ENCODE measurements at regions not wholly inside any gene's neighbourhood (a gene's known extent, or its start where the extent isn't known, plus 50 kb on each side); places are given as distances from the start of the nearest gene placed in this dataset.

GRCh38 chr5:162485666-162486292, 418.2 kb downstream of the GABRG2 start:
- no peak for DNase-seq (ENCODE audit: low read depth)

- DNase-seq (ENCODE audit: low read depth), result no peak
Measured at GRCh38 chr5:162487528-162488525, 420.3 kb downstream of the GABRG2 start.

GRCh38 chr5:162496100-162496808, 428.7 kb downstream of the GABRG2 start:
- no peak for DNase-seq (ENCODE audit: low read depth)

- DNase-seq (ENCODE audit: low read depth), result no peak
Measured at GRCh38 chr5:162497455-162497854, 429.9 kb downstream of the GABRG2 start.

GRCh38 chr5:162502780-162503179, 435.2 kb downstream of the GABRG2 start:
- no peak for DNase-seq (ENCODE audit: low read depth)

- no peak for DNase-seq (ENCODE audit: low read depth)
Measured at GRCh38 chr5:162503796-162504195, 436.2 kb downstream of the GABRG2 start.

- no peak for DNase-seq (ENCODE audit: low read depth)
Measured at GRCh38 chr5:162512935-162513565, 445.5 kb downstream of the GABRG2 start.

- no peak for DNase-seq (ENCODE audit: low read depth)
Measured at GRCh38 chr5:162514116-162514515, 446.5 kb downstream of the GABRG2 start.

- DNase-seq (ENCODE audit: low read depth), result no peak
Measured at GRCh38 chr5:162520878-162521277, 453.3 kb downstream of the GABRG2 start.

GRCh38 chr5:162529209-162529608, 461.6 kb downstream of the GABRG2 start:
- DNase-seq (ENCODE audit: low read depth), result no peak

- no peak for DNase-seq (ENCODE audit: low read depth)
Measured at GRCh38 chr5:162529886-162530285, 462.3 kb downstream of the GABRG2 start.

GRCh38 chr5:162543437-162543836, 475.9 kb downstream of the GABRG2 start:
- DNase-seq (ENCODE audit: low read depth), result no peak

- DNase-seq (ENCODE audit: low read depth), result no peak
Measured at GRCh38 chr5:162544905-162545304, 477.3 kb downstream of the GABRG2 start.

- no peak for DNase-seq (ENCODE audit: low read depth)
Measured at GRCh38 chr5:162550236-162550635, 482.7 kb downstream of the GABRG2 start.

- DNase-seq (ENCODE audit: low read depth), result no peak
Measured at GRCh38 chr5:162558120-162558519, 490.5 kb downstream of the GABRG2 start.

- no peak for DNase-seq (ENCODE audit: low read depth)
Measured at GRCh38 chr5:162567644-162568043, 500.1 kb downstream of the GABRG2 start.

- DNase-seq (ENCODE audit: low read depth), result no peak
Measured at GRCh38 chr5:162573758-162574157, 506.2 kb downstream of the GABRG2 start.

- DNase-seq (ENCODE audit: low read depth), result no peak
Measured at GRCh38 chr5:162591724-162592123, 524.2 kb downstream of the GABRG2 start.

GRCh38 chr5:162593881-162594280, 526.3 kb downstream of the GABRG2 start:
- no peak for DNase-seq (ENCODE audit: low read depth)

- no peak for DNase-seq (ENCODE audit: low read depth)
Measured at GRCh38 chr5:162603443-162604070, 536.0 kb downstream of the GABRG2 start.

- DNase-seq (ENCODE audit: low read depth), result no peak
Measured at GRCh38 chr5:162607879-162608278, 540.3 kb downstream of the GABRG2 start.

All from stimulated activated CD8-positive, alpha-beta memory T cell treated with anti-CD3 and anti-CD28 coated beads, Interleukin-4, amount 100 ng/mL, for 24 hours (primary cell).